ENCODE measurements at regions not wholly inside any gene's neighbourhood (a gene's known extent, or its start where the extent isn't known, plus 50 kb on each side); places are given as distances from the start of the nearest gene placed in this dataset.

GRCh38 chr20:22408521-22409402 is 175.6 kb downstream of the FOXA2 start:
- DNase-seq (ENCODE audit: low read depth in 2 of 3, low spot score in 2 of 3) = no peak

- no peak for DNase-seq (ENCODE audit: low read depth in 2 of 3, low spot score in 2 of 3)
Measured at GRCh38 chr20:22407237-22408193, 176.9 kb downstream of the FOXA2 start.

- no peak for DNase-seq (ENCODE audit: low read depth in 2 of 3, low spot score in 2 of 3)
Measured at GRCh38 chr20:22404419-22405170, 179.8 kb downstream of the FOXA2 start.

GRCh38 chr20:22403632-22404361 is 180.6 kb downstream of the FOXA2 start:
- DNase-seq (ENCODE audit: low read depth in 2 of 3, low spot score in 2 of 3) = peak in 1 of 3 donors; percentile 43

- DNase-seq (ENCODE audit: low read depth in 2 of 3, low spot score in 2 of 3) = peak in 1 of 3 donors; percentile 6
Measured at GRCh38 chr20:22403022-22403631, 181.2 kb downstream of the FOXA2 start.

- no peak for DNase-seq (ENCODE audit: low read depth in 2 of 3, low spot score in 2 of 3)
Measured at GRCh38 chr20:22402550-22402949, 181.8 kb downstream of the FOXA2 start.

- no peak for DNase-seq (ENCODE audit: low read depth in 2 of 3, low spot score in 2 of 3)
Measured at GRCh38 chr20:22400440-22400839, 183.9 kb downstream of the FOXA2 start.

GRCh38 chr20:22394583-22394982 is 189.8 kb downstream of the FOXA2 start:
- DNase-seq (ENCODE audit: low read depth in 2 of 3, low spot score in 2 of 3) = no peak

GRCh38 chr20:22390543-22390903 is 193.8 kb downstream of the FOXA2 start:
- DNase-seq (ENCODE audit: low read depth in 2 of 3, low spot score in 2 of 3) = no peak

- DNase-seq (ENCODE audit: low read depth in 2 of 3, low spot score in 2 of 3) = no peak
Measured at GRCh38 chr20:22389836-22390542, 194.4 kb downstream of the FOXA2 start.

GRCh38 chr20:22387452-22387851 is 196.9 kb downstream of the FOXA2 start:
- DNase-seq (ENCODE audit: low read depth in 2 of 3, low spot score in 2 of 3) = no peak

GRCh38 chr20:22386306-22386623 is 198.1 kb downstream of the FOXA2 start:
- DNase-seq (ENCODE audit: low read depth in 2 of 3, low spot score in 2 of 3) = no peak

- DNase-seq (ENCODE audit: low read depth in 2 of 3, low spot score in 2 of 3) = no peak
Measured at GRCh38 chr20:22385602-22386305, 198.6 kb downstream of the FOXA2 start.

GRCh38 chr20:22384978-22385377 is 199.4 kb downstream of the FOXA2 start:
- DNase-seq (ENCODE audit: low read depth in 2 of 3, low spot score in 2 of 3) = no peak

GRCh38 chr20:22383156-22383555 is 201.2 kb downstream of the FOXA2 start:
- DNase-seq (ENCODE audit: low read depth in 2 of 3, low spot score in 2 of 3) = no peak

GRCh38 chr20:22382742-22383141 is 201.6 kb downstream of the FOXA2 start:
- DNase-seq (ENCODE audit: low read depth in 2 of 3, low spot score in 2 of 3) = no peak

- DNase-seq (ENCODE audit: low read depth in 2 of 3, low spot score in 2 of 3) = no peak
Measured at GRCh38 chr20:22381812-22382416, 202.5 kb downstream of the FOXA2 start.

GRCh38 chr20:22379472-22379871 is 204.9 kb downstream of the FOXA2 start:
- DNase-seq (ENCODE audit: low read depth in 2 of 3, low spot score in 2 of 3) = no peak

All from hematopoietic multipotent progenitor cell (in vitro differentiated cells).